ENCODE measurements at regions not wholly inside any gene's neighbourhood (a gene's known extent, or its start where the extent isn't known, plus 50 kb on each side); places are given as distances from the start of the nearest gene placed in this dataset.

DNA sequence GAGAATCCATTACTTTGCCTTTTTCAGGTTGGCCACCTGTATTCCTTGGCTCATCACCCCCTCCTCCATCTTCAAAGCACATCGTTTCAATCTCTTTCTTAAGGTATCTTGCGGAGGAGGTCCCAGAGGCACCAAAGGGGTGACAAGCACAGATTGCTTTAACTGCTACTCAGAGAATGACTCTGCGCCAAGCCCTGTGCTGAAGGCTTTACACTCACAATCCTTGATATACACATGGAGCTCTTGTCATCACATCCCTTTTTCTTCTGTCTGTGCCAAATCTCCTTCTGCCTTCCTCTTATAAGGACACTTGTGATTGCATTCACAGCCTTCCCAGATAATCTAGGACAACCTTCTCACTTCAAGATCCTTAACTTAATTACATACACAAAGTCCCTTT is 134.7 kb upstream of the MAMLD1 start:
- ATAC-seq (no peak), DNase-seq (ENCODE audit: low spot score) (no peak), FAIRE-seq (no peak)
- no TSS peak for BruUV-seq (replicated peaks)
- Histone ChIP-seq H3K4me2 (ENCODE audit: low read depth, low read length) (no peak overlapping the region), H4K20me1 (ENCODE audit: insufficient read depth, low read length) (no peaks in the 10 kb centered on the region), H3K79me2 (ENCODE audit: insufficient read depth, low read length) (no peaks in the 10 kb centered on the region), H3K27me3 (ENCODE audit: control insufficient read depth in 1 of 2, insufficient read depth in 2 of 2, low read length in 2 of 2) (no peaks in the 10 kb centered on the region), H3K36me3 (replicated peaks in 1 of 2; ENCODE audit: control insufficient read depth in 1 of 2, insufficient read depth in 2 of 2, low read length in 2 of 2) (no peaks in the 10 kb centered on the region), H3K9ac (ENCODE audit: insufficient read depth, low read depth, low read length) (no peak overlapping the region), H2AFZ (ENCODE audit: low read length) (no peak overlapping the region), H3K4me1 (ENCODE audit: insufficient read depth, low read length) (no peaks in the 10 kb centered on the region), H3K27ac (ENCODE audit: extremely low read length, insufficient read depth, low read length) (no peak overlapping the region), H3K4me3 (replicated peaks in 1 of 3; ENCODE audit: insufficient read depth in 1 of 3, low read depth in 2 of 3, low read length in 3 of 3) (no peak overlapping the region), H3K9me3 (ENCODE audit: low read length) (no peaks in the 10 kb centered on the region)
- TF ChIP-seq NFE2L1 (CRISPR knock-in tag; IDR thresholded peaks at IDR 0.05; ENCODE audit: borderline replicate concordance) (no peak), MAF1 (CRISPR knock-in tag; IDR thresholded peaks at IDR 0.05; ENCODE audit: borderline replicate concordance) (no peak), NR3C1 (CRISPR knock-in tag; IDR thresholded peaks at IDR 0.05) (no peak), ZNF224 (CRISPR knock-in tag; IDR thresholded peaks at IDR 0.05) (no peak), TFDP1 (CRISPR knock-in tag; IDR thresholded peaks at IDR 0.05; ENCODE audit: borderline replicate concordance) (no peak), TBL1XR1 (IDR thresholded peaks at IDR 0.05; ENCODE audit: borderline replicate concordance, low read length, partially characterized antibody) (no peak), FOXA1 (IDR thresholded peaks at IDR 0.05) (no peak), FOXA1 (CRISPR knock-in tag; IDR thresholded peaks at IDR 0.05) (no peak), ZZZ3 (CRISPR knock-in tag; IDR thresholded peaks at IDR 0.05; ENCODE audit: borderline replicate concordance) (no peak), AKAP8 (CRISPR knock-in tag; IDR thresholded peaks at IDR 0.05) (no peak), ZBTB3 (CRISPR knock-in tag; IDR thresholded peaks at IDR 0.05; ENCODE audit: borderline replicate concordance, low read depth) (no peak), ZNF709 (CRISPR knock-in tag; IDR thresholded peaks at IDR 0.05) (no peak), ZNF503 (CRISPR knock-in tag; IDR thresholded peaks at IDR 0.05) (no peak), ZNF772 (CRISPR knock-in tag; IDR thresholded peaks at IDR 0.05) (no peak)
- TF ChIP-seq, protein P1, sequence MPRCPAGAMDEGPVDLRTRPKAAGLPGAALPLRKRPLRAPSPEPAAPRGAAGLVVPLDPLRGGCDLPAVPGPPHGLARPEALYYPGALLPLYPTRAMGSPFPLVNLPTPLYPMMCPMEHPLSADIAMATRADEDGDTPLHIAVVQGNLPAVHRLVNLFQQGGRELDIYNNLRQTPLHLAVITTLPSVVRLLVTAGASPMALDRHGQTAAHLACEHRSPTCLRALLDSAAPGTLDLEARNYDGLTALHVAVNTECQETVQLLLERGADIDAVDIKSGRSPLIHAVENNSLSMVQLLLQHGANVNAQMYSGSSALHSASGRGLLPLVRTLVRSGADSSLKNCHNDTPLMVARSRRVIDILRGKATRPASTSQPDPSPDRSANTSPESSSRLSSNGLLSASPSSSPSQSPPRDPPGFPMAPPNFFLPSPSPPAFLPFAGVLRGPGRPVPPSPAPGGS (CRISPR knock-in tag; IDR thresholded peaks at IDR 0.05), result no peak
- 80% methylated on average over 1 of the region's 3 CpGs for WGBS (ENCODE audit: low lambda C conversion rate)
- in situ Hi-C loops (cut with HindIII; ENCODE audit: extremely low pct_ligation_motif_present, low pct_unique_long_range_greater_than_20kb), result no loop called here
- ChIA-PET CTCF (ENCODE audit: low intra/inter-chr PET ratio, low total read pairs) (no interaction called here), POLR2A (no interaction called here)
- intact Hi-C loops (cut with micrococcal nuclease; ENCODE audit: unreplicated experiment), result no loop called here

All from HepG2 (cell line).